HG03196 (cell line): ENCODE measurements at regions not wholly inside any gene's neighbourhood (a gene's known extent, or its start where the extent isn't known, plus 50 kb on each side); places are given as distances from the start of the nearest gene placed in this dataset.

Experiments used
- ATAC-seq: cut with Tn5 transposase; IDR thresholded peaks from one replicate; pipeline ENCODE4 v1.9.1; 2021; ENCODE audit not compliant: unreplicated experiment

- ATAC-seq = no peak
These were observed 163.6 kb upstream of the TARS1 start for GRCh38 chr5:33277061-33277650.

GRCh38 chr5:33281431-33281843 lies 159.3 kb upstream of the TARS1 start:
- no peak for ATAC-seq

- no peak for ATAC-seq
These were observed 158.6 kb upstream of the TARS1 start for GRCh38 chr5:33282157-33282556.

- ATAC-seq = no peak
These were observed 158.1 kb upstream of the TARS1 start for GRCh38 chr5:33282696-33283095.

GRCh38 chr5:33283243-33283642 lies 157.5 kb upstream of the TARS1 start:
- no peak for ATAC-seq

GRCh38 chr5:33284681-33285080 lies 156.1 kb upstream of the TARS1 start:
- ATAC-seq = no peak

- no peak for ATAC-seq
These were observed 153.5 kb upstream of the TARS1 start for GRCh38 chr5:33287242-33287641.

- no peak for ATAC-seq
These were observed 149.4 kb upstream of the TARS1 start for GRCh38 chr5:33291216-33292000.

- no peak for ATAC-seq
These were observed 143.0 kb upstream of the TARS1 start for GRCh38 chr5:33297760-33298216.

- ATAC-seq = peak; percentile 28
These were observed 141.1 kb upstream of the TARS1 start for GRCh38 chr5:33299621-33300208.

GRCh38 chr5:33300209-33300742 lies 140.5 kb upstream of the TARS1 start:
- ATAC-seq = peak; percentile 78

- no peak for ATAC-seq
These were observed 137.1 kb upstream of the TARS1 start for GRCh38 chr5:33303579-33304095.

GRCh38 chr5:33304601-33305000 lies 136.2 kb upstream of the TARS1 start:
- no peak for ATAC-seq

- no peak for ATAC-seq
These were observed 135.2 kb upstream of the TARS1 start for GRCh38 chr5:33305572-33305971.

- no peak for ATAC-seq
These were observed 134.0 kb upstream of the TARS1 start for GRCh38 chr5:33306758-33307157.

GRCh38 chr5:33308586-33308985 lies 132.2 kb upstream of the TARS1 start:
- ATAC-seq = no peak

GRCh38 chr5:33309068-33309467 lies 131.7 kb upstream of the TARS1 start:
- no peak for ATAC-seq

GRCh38 chr5:33309536-33310345 lies 131.0 kb upstream of the TARS1 start:
- no peak for ATAC-seq

- no peak for ATAC-seq
These were observed 130.3 kb upstream of the TARS1 start for GRCh38 chr5:33310451-33310850.

- ATAC-seq = no peak
These were observed 128.9 kb upstream of the TARS1 start for GRCh38 chr5:33311893-33312292.
